Fibroblast of skin of left biceps (primary cell): ENCODE measurements at regions not wholly inside any gene's neighbourhood (a gene's known extent, or its start where the extent isn't known, plus 50 kb on each side); places are given as distances from the start of the nearest gene placed in this dataset.
A peak's percentile ranks its signal among the peaks of the same experiment; 100 is the strongest.

Experiments
- DNase-seq, 2 experiments: peaks; one replicate each; pipeline ENCODE4 v3.0.0-alpha.2; 2013; ENCODE audit warnings: low read depth in 2 of 2

- DNase-seq: no peak
These were observed 157.2 kb upstream of the NOCT start for GRCh38 chr4:138858419-138858818.

DNA sequence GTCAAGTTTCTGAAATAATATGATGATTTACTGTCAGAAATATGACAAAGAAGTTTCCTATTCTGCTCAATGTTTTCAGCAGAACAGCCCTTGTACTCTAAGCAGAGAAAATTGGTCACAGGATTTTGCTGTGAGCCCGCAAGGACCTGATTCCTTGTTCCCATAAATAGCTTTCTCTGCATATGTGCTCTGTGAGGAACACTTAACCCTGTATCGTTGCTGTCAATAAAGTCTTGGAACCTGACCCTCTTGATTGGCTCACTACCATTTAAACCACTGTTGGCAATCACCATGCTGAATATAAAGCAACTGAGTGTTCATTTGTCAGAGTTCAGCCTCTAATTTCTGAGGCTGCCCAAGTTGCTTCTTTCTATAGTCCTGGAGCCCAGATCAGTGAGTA, 158.2 kb upstream of the NOCT start:
- no peak for DNase-seq

DNA sequence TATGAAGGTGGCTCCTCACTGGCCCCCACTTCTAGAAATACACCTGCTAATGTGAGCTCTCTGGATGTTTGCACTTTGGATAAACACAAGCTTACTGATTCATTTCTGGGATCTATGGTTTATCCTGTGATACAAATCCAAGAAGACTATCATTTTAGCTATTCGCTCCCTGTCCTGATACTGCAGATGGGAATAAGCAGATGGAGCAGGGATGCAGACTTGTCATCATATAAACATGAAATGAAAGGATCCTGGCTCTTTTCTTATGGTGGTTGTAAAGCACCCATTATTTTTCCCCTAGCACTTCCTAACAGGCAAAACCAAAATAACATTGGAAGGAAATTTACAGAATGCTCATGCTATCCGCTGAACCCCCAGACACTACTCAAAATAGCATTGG, 162.9 kb upstream of the NOCT start:
- DNase-seq: no peak

- no peak for DNase-seq
These were observed 163.9 kb upstream of the NOCT start for GRCh38 chr4:138851391-138852335.

GRCh38 chr4:138845664-138846063, 169.9 kb upstream of the NOCT start:
- DNase-seq: no peak

DNA sequence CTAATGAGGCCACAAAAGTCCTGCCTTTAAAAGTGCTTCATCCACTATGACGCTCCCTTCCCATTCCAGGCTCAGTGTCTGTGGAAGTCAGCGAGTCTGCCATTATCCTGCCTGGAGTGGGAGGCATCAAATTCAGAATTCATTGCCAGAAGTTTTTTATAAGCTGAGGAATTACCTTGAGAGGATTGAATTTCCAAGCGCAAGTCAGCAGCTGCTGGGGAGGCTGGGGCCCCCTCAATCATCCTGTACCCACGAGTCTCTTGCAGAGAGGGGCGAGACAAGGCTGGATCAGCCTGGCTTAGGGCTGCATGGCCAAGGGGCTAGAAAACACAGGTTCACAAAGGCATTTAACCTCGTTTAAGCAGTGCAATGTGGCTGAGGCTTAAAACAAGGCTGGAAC, 170.5 kb upstream of the NOCT start:
- DNase-seq: no peak

DNA sequence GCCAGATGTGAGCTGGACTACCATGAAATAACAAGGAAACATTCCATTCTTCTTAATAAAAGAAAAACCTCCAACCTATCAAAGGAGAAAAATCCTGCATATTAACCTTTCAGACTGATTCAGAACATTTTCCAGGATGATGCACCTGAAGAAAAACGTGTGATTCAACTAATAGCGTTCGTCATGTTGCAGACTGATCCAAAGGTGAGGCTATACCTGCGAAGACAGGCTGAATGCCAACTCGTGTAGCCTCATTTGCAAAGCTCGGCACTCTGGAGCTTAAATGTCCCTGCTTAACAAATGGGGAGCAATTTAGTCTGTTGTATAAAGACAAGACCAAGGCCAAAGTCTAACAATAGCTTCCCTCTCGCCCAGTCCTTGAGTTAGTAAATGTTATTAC, 172.0 kb upstream of the NOCT start:
- no peak for DNase-seq

DNA sequence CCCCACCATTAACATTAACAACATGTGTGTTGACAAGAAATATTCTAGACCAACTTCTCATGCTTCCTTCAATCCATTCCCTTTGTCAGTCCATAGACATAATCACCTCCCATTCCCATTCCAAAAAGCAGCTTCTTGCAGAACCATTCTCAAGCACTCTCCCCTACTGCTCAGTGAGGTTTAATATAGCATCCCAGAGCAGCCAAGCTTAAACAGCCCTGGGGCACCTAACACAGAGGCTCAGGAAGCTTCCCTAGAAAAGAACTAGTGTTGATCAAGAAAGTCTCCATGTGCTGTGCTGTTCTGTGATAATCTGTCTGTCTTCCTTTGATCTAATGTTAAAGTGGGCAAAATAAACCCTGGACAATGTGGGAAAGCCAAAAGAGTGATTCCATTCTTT, 174.2 kb upstream of the NOCT start:
- DNase-seq: no peak

GRCh38 chr4:138838251-138838650, 177.3 kb upstream of the NOCT start:
- DNase-seq: no peak

GRCh38 chr4:138835832-138836533, 179.6 kb upstream of the NOCT start:
- DNase-seq: peak in 1 of 2 experiments; percentile 0

GRCh38 chr4:138833974-138834373, 181.6 kb upstream of the NOCT start:
- DNase-seq: no peak

- DNase-seq: no peak
These were observed 183.0 kb upstream of the NOCT start for GRCh38 chr4:138832563-138832962.

DNA sequence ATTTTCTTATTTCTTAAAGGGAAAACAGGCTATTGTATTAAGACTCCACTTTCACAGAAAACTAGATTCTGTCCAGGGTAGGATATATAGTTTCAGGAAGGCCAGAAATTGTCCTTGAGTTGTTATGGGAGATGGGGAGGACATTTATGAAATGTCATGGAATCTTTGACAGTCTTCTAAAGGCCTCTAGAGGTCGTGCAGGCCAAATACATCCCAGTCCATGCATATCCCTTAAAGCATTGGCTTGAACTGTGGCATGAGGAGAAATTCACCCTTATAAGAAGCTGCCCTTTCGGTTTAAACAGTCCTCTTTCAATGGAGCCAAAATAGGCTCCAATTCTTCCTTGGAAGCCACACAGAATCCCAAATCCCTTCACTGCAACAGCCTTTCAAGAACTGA, 183.6 kb upstream of the NOCT start:
- DNase-seq: no peak

DNA sequence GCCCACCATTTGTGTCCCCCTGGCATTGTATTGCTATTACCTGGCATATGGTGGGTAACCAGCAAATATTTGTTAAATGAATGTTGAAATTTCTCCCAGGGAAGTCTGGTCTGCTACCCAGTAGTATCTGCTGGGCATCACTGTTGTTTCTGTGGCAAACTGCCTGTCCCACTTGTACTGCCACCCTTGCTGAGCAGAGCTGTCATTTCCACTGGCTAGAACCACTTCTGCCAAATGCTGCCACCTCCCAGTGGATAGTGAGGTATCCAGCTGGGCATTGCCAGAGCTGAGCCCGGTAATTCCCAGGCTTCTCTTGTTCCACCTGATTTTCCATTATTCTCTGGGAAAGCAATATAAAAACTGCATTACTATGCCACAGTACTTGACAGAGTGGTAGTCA, 186.7 kb upstream of the NOCT start:
- DNase-seq: no peak

- DNase-seq: no peak
These were observed 188.8 kb upstream of the NOCT start for GRCh38 chr4:138826754-138827153.

DNA sequence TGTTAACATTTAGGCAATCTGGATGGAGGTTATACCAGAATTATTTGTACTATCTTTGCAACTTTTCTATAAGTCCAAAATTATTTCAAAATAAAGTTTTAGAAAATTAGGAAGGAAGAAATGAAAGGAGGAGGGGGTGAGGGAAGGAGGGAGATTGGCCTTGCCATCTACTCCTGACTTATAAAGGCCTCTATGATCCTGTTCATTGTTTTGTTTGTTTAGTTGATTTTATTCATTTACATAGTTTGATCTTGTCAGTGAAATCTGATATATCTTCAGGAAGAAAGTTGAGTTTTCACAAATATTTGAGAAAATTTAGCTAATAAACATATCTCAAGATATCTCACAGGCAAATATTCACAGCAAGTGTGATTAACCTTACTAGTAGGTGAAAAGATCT, 189.3 kb upstream of the NOCT start:
- no peak for DNase-seq

- no peak for DNase-seq
These were observed 194.2 kb upstream of the NOCT start for GRCh38 chr4:138821331-138821730.

DNA sequence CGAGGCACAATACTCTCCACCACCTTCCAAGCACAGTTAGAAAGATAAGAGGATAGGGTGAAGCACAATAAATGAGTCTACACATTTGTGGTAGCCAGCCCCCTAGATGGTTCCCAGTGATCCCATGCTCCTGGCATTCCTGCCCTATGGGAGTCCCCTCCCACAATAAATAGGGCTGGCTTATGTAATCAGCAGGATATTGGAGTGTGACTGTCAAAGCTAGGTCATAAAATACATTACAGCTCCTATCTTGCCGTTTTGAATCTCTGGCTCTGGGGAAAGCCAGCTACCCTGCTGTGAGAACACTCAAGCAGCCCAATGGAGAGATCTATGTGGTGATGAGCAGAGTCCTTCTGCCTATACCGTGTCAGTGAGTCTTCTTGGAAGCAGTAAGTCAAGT, 198.7 kb upstream of the NOCT start:
- DNase-seq: no peak

GRCh38 chr4:138815811-138816210, 199.8 kb upstream of the NOCT start:
- no peak for DNase-seq

DNA sequence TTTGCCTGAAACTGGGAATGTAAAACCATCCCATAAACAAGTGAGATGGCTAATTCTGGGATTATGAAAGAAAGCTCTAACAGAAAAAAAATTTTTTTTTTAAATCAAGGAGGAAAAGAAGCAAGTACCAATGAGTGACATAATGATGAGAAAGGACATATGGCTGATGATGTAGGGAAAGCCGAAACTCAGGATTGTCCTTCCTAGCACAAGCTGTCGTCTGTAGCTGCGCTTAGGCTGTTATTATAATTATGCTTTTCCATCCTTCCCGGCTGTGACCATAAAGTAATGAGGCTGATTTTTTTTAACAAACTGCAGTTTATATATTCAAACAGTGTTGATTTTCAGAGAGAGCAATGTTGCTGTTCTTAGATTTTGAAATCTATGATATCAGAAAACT, 209.8 kb upstream of the NOCT start:
- DNase-seq: no peak

GRCh38 chr4:138804711-138805110, 210.9 kb upstream of the NOCT start:
- no peak for DNase-seq

GRCh38 chr4:138803051-138803450, 212.5 kb upstream of the NOCT start:
- no peak for DNase-seq

DNA sequence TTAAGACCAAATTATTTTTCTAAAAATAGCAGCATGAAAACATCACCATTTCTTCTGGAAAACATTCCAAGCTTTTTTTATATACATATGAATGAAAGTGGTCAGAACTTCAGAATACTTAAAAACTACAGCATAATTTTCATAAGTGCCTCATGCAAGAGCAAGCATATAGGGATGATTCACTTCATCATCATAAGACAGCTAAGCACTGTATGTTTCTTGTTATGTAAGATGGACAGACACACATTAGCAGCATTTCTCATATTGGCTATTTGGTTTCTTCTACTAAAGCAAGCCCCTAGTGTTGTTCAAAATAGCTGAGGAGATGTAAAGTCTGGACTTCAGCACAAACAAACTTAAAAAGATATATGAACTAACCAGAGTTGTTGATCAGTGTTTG, 213.1 kb upstream of the NOCT start:
- DNase-seq: no peak
